GM12878 (cell line): ENCODE measurements at regions not wholly inside any gene's neighbourhood (a gene's known extent, or its start where the extent isn't known, plus 50 kb on each side); places are given as distances from the start of the nearest gene placed in this dataset.

Source experiments
- ATAC-seq: fragments of 200-7000 bp; cut with Tn5 transposase; 3 replicates; pipeline ENCODE4 v1.9.1; 2020; ENCODE audit warnings: mild to moderate bottlenecking, moderate library complexity
- BruUV-seq: library from RNA; stranded (reverse); fragments of 400-500 nt; replicated peaks from 2 replicates; lab custom pipeline; 2021; lab: Mats Ljungman, UMichigan
- CTCF ChIA-PET: fragments of 300-600 bp; sonication (Branson Sonifier 250); formaldehyde crosslinking; extraction: SDS; loops from one replicate; lab custom pipeline; 2021; ENCODE audit warnings: inconsistent platforms; lab: Yijun Ruan, JAX
- POLR2A ChIA-PET: fragments of 350-600 bp; formaldehyde crosslinking; extraction: SDS; loops from one replicate; lab custom pipeline; 2021; ENCODE audit warnings: inconsistent platforms; lab: Charles Lee
- RAD21 ChIA-PET: fragments of 300-600 bp; sonication (Branson Sonifier 250); formaldehyde crosslinking; loops from one replicate; lab custom pipeline; 2023; ENCODE audit warnings: antibody characterized with exemption; ENCODE audit not compliant: unreplicated experiment; lab: Charles Lee
- SMC1A ChIA-PET: fragments of 300-600 bp; sonication (Branson Sonifier 250); formaldehyde crosslinking; loops from one replicate; lab custom pipeline; 2023; ENCODE audit not compliant: unreplicated experiment, uncharacterized antibody; lab: Charles Lee
- DNase-seq: peaks from one replicate; pipeline ENCODE4 v3.0.0-alpha.2; 2011; ENCODE audit warnings: low read depth, low spot score
- FAIRE-seq: peaks from 3 replicates; lab custom pipeline; 2011; peaks lifted over from hg19 to GRCh38; lab: Jason Lieb, UNC
- H2AFZ ChIP-seq: 2 replicates; pipeline ENCODE4 v1.6.0; 2011; ENCODE audit warnings: low read depth, low read length, control low read depth; ENCODE audit not compliant: control insufficient read depth
- H3K27ac ChIP-seq: 2 replicates; pipeline ENCODE4 v1.5.1; 2011; ENCODE audit warnings: control low read depth; ENCODE audit not compliant: control insufficient read depth, insufficient read depth
- H3K27me3 ChIP-seq, 2 experiments: replicated peaks in 1 of 2; 2 replicates each; pipeline versions ENCODE4 v1.6.0 to v1.6.1; 2011; ENCODE audit warnings: low read length in 1 of 2; ENCODE audit not compliant: control insufficient read depth in 2 of 2, insufficient read depth in 2 of 2
- H3K36me3 ChIP-seq, 2 experiments: 2 replicates each; pipeline ENCODE4 v1.5.1; 2011; ENCODE audit warnings: low read length in 1 of 2; ENCODE audit not compliant: control insufficient read depth in 2 of 2, insufficient read depth in 2 of 2
- H3K4me1 ChIP-seq: 2 replicates; pipeline ENCODE4 v1.6.1; 2011; ENCODE audit warnings: mild to moderate bottlenecking, low read length, moderate library complexity, mixed read lengths; ENCODE audit not compliant: control insufficient read depth, insufficient read depth
- H3K4me2 ChIP-seq: 2 replicates; pipeline ENCODE4 v1.6.0; 2011; ENCODE audit warnings: control low read depth; ENCODE audit not compliant: control insufficient read depth, insufficient read depth
- H3K4me3 ChIP-seq: fragments of 200-600 bp; sonication (generic); 2 replicates; pipeline ENCODE4 v1.5.1; 2016
- H3K79me2 ChIP-seq: 2 replicates; pipeline ENCODE4 v1.6.0; 2011; ENCODE audit warnings: low read length; ENCODE audit not compliant: control insufficient read depth, insufficient read depth
- H3K9ac ChIP-seq: 2 replicates; pipeline ENCODE4 v1.8.0; 2011; ENCODE audit warnings: low read length, control low read depth, mixed read lengths; ENCODE audit not compliant: control insufficient read depth, insufficient read depth
- H3K9me3 ChIP-seq: replicated peaks from 3 replicates; pipeline ENCODE4 v1.5.1; 2011; ENCODE audit warnings: mild to moderate bottlenecking, low read length; ENCODE audit not compliant: control insufficient read depth, insufficient read depth
- H4K20me1 ChIP-seq: 2 replicates; pipeline ENCODE4 v1.6.0; 2011; ENCODE audit not compliant: control insufficient read depth, insufficient read depth
- ETV6 ChIP-seq, 2 experiments: fragments of 450-650 bp in 1 of 2; IDR thresholded peaks in 1 of 2; conservative IDR thresholded peaks in 1 of 2; 2 replicates each; pipeline ENCODE4 v1.6.1; 2014; ENCODE audit warnings: antibody characterized with exemption in 1 of 2, borderline replicate concordance in 1 of 2, low read depth in 1 of 2, mild to moderate bottlenecking in 1 of 2, moderate library complexity in 1 of 2
- HCFC1 ChIP-seq: fragments of 150-350 bp; IDR thresholded peaks from 2 replicates; pipeline ENCODE4 v1.6.1; 2014; ENCODE audit warnings: low read length
- IKZF1 ChIP-seq: fragments of 450-650 bp; conservative IDR thresholded peaks from 2 replicates; pipeline ENCODE4 v1.6.1; 2017; ENCODE audit warnings: antibody characterized with exemption, mild to moderate bottlenecking
- KAT2A ChIP-seq: conservative IDR thresholded peaks from 2 replicates; pipeline ENCODE4 v1.6.1; 2011; ENCODE audit warnings: low read depth, low read length; ENCODE audit not compliant: control insufficient read depth
- MLLT1 ChIP-seq: fragments of 450-650 bp; IDR thresholded peaks from 2 replicates; pipeline ENCODE4 v1.6.1; 2016; ENCODE audit warnings: mild to moderate bottlenecking
- MTA3 ChIP-seq: IDR thresholded peaks from 2 replicates; pipeline ENCODE4 v1.6.1; 2012; ENCODE audit warnings: low read length, inconsistent platforms, borderline replicate concordance
- PML ChIP-seq: IDR thresholded peaks from 2 replicates; pipeline ENCODE4 v1.6.1; 2012; ENCODE audit warnings: low read length, inconsistent platforms
- RELB ChIP-seq: fragments of 450-650 bp; IDR thresholded peaks from 2 replicates; pipeline ENCODE4 v1.6.1; 2017; ENCODE audit warnings: low read depth, mild to moderate bottlenecking, moderate library complexity
- SMAD5 ChIP-seq: IDR thresholded peaks from 2 replicates; pipeline ENCODE4 v1.6.1; 2016; ENCODE audit warnings: antibody characterized with exemption, low read depth
- SREBF1 ChIP-seq: IDR thresholded peaks from 2 replicates; pipeline ENCODE4 v1.6.1; 2012; ENCODE audit warnings: mild to moderate bottlenecking, low read length
- SUPT20H ChIP-seq: IDR thresholded peaks from 2 replicates; pipeline ENCODE4 v1.6.1; 2011; ENCODE audit warnings: low read depth, mild to moderate bottlenecking, low read length, moderate library complexity, borderline replicate concordance; ENCODE audit not compliant: control insufficient read depth
- WRNIP1 ChIP-seq: IDR thresholded peaks from 2 replicates; pipeline ENCODE4 v1.6.1; 2011; ENCODE audit warnings: low read depth, low read length, improper control_type of control experiment, borderline replicate concordance
- ZBTB4 ChIP-seq: fragments of 450-650 bp; formaldehyde crosslinking; IDR thresholded peaks from 2 replicates; pipeline ENCODE4 v1.4.0; 2022; ENCODE audit warnings: mild to moderate bottlenecking, moderate library complexity
- ZZZ3 ChIP-seq: IDR thresholded peaks from 2 replicates; pipeline ENCODE4 v1.6.1; 2011; ENCODE audit warnings: low read depth; ENCODE audit not compliant: control insufficient read depth, insufficient read length
- WGBS: methylation state at CpG from one replicate; pipeline ENCODE4 v1.1.6; 2016; ENCODE audit warnings: low lambda C conversion rate; ENCODE audit not compliant: insufficient replicate concordance, insufficient coverage; ENCODE audit errors: missing lambda C conversion rate; 5-methylcytosine and 5-hydroxymethylcytosine counted together
- in situ Hi-C: fragments of 300-500 bp; cut with MboI; formaldehyde crosslinking; loops from 9 replicates; pipeline ENCODE4 v1.14.3; 2018; ENCODE audit warnings: mixed read lengths
- intact Hi-C: fragments of 100-400 bp; cut with micrococcal nuclease; formaldehyde crosslinking; loops from one replicate; pipeline ENCODE4 v1.14.2; 2022; ENCODE audit not compliant: unreplicated experiment
- TF ChIP-seq, protein P1 (sequence below): fragments of 150-350 bp; IDR thresholded peaks from 2 replicates; pipeline ENCODE4 v1.6.1; 2014; ENCODE audit warnings: mild to moderate bottlenecking, low read depth, low read length
- TF ChIP-seq, protein P2 (sequence below): fragments of 450-650 bp; IDR thresholded peaks from 2 replicates; pipeline ENCODE4 v1.6.1; 2014; ENCODE audit warnings: mild to moderate bottlenecking

DNA sequence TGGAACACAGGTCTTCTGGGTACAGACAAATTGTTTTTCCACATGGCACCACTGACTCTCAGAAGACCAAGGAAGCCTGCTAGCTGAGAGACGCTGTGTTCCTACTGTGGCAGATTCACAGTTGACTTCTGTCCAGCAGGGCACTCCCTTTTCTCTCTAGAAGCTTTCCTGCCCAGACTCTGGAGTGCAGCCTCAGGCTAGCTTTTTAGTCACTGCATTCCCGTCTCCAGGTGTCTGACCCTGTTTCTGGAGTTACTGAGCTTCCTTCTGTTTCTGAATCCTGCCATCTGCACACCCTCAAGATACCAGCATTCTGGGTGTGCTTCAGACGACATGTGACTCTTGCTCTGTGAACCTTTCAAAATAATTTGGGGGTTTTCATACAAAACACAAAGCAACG is 125.1 kb downstream of the TMEM200C start:
- H4K20me1 ChIP-seq: no peaks in the 10 kb centered on the region
- no peak overlapping the region for H3K4me2 ChIP-seq
- SMC1A ChIA-PET: no interaction called here
- 1% methylated on average over 4 of the region's 4 CpGs for WGBS
- DNase-seq (no peak), FAIRE-seq (no peak), ATAC-seq (no peak)
- H2AFZ ChIP-seq: no peak overlapping the region
- H3K27me3 ChIP-seq: no peaks in the 10 kb centered on the region; a peak in 1 of 4 replicates
- H3K4me3 ChIP-seq: no peak overlapping the region
- H3K9ac ChIP-seq: no peak overlapping the region
- intact Hi-C loops (no loop called here), in situ Hi-C loops (no loop called here)
- CTCF ChIA-PET: no interaction called here
- POLR2A ChIA-PET: no interaction called here
- no TSS peak for BruUV-seq
- no peaks in the 10 kb centered on the region for H3K9me3 ChIP-seq
- no peaks in the 10 kb centered on the region for H3K4me1 ChIP-seq
- H3K79me2 ChIP-seq: no peaks in the 10 kb centered on the region
- H3K36me3 ChIP-seq: no peaks in the 10 kb centered on the region
- RAD21 ChIA-PET: no interaction called here
- H3K27ac ChIP-seq: no peak overlapping the region
- TF ChIP-seq, protein P1, sequence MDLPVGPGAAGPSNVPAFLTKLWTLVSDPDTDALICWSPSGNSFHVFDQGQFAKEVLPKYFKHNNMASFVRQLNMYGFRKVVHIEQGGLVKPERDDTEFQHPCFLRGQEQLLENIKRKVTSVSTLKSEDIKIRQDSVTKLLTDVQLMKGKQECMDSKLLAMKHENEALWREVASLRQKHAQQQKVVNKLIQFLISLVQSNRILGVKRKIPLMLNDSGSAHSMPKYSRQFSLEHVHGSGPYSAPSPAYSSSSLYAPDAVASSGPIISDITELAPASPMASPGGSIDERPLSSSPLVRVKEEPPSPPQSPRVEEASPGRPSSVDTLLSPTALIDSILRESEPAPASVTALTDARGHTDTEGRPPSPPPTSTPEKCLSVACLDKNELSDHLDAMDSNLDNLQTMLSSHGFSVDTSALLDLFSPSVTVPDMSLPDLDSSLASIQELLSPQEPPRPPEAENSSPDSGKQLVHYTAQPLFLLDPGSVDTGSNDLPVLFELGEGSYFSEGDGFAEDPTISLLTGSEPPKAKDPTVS: no peak
- TF ChIP-seq ZZZ3: no peak
- no peak for TF ChIP-seq PML
- TF ChIP-seq WRNIP1: no peak
- TF ChIP-seq SREBF1: no peak
- TF ChIP-seq ZBTB4 (CRISPR knock-in tag): no peak
- TF ChIP-seq IKZF1: no peak
- no peak for TF ChIP-seq ETV6 (conservative IDR thresholded peaks at IDR 0.05 in 1 of 2, IDR thresholded peaks at IDR 0.05 in 1 of 2; ENCODE audit: borderline replicate concordance in 1 of 2, low read depth in 1 of 2)
- no peak for TF ChIP-seq HCFC1
- TF ChIP-seq, protein P2, sequence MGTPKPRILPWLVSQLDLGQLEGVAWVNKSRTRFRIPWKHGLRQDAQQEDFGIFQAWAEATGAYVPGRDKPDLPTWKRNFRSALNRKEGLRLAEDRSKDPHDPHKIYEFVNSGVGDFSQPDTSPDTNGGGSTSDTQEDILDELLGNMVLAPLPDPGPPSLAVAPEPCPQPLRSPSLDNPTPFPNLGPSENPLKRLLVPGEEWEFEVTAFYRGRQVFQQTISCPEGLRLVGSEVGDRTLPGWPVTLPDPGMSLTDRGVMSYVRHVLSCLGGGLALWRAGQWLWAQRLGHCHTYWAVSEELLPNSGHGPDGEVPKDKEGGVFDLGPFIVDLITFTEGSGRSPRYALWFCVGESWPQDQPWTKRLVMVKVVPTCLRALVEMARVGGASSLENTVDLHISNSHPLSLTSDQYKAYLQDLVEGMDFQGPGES: no peak
- no peak for TF ChIP-seq SMAD5
- TF ChIP-seq MTA3: no peak
- no peak for TF ChIP-seq RELB
- TF ChIP-seq MLLT1: no peak
- no peak for TF ChIP-seq KAT2A
- no peak for TF ChIP-seq SUPT20H
